Chondrocyte (in vitro differentiated cells): ENCODE measurements at regions not wholly inside any gene's neighbourhood (a gene's known extent, or its start where the extent isn't known, plus 50 kb on each side); places are given as distances from the start of the nearest gene placed in this dataset.

ENCODE experiments used
- DNase-seq: peaks from one replicate; pipeline ENCODE4 v3.0.0; 2021; ENCODE audit warnings: mixed read lengths, low spot score
- H3K27ac Mint-ChIP-seq: one replicate; pipeline ENCODE4 v1.8.0; 2021; ENCODE audit warnings: mild to moderate bottlenecking, moderate library complexity, mixed read lengths; ENCODE audit not compliant: unreplicated experiment
- H3K27me3 Mint-ChIP-seq: 2 replicates; pipeline ENCODE4 v1.8.0; 2021; ENCODE audit warnings: low read depth, mixed read lengths
- H3K36me3 Mint-ChIP-seq: 2 replicates; pipeline ENCODE4 v1.8.0; 2021; ENCODE audit warnings: low read depth, mixed read lengths
- H3K4me1 Mint-ChIP-seq: 2 replicates; pipeline ENCODE4 v1.8.0; 2021; ENCODE audit warnings: low read depth, mild to moderate bottlenecking, mixed read lengths
- H3K4me3 Mint-ChIP-seq: one replicate; pipeline ENCODE4 v1.8.0; 2021; ENCODE audit warnings: mild to moderate bottlenecking, moderate library complexity, mixed read lengths; ENCODE audit not compliant: unreplicated experiment
- H3K9me3 Mint-ChIP-seq: 2 replicates; pipeline ENCODE4 v1.8.0; 2021; ENCODE audit warnings: low read depth, mixed read lengths
- CTCF ChIP-seq: fragments of 200-600 bp; sonication (generic); IDR thresholded peaks from 2 replicates; pipeline ENCODE4 v1.5.0; 2021; ENCODE audit warnings: antibody characterized with exemption, mild to moderate bottlenecking, moderate library complexity

- Mint-ChIP-seq H3K9me3 (peaks cover 4% of the 10 kb centered on the region), H3K27ac (no peak overlapping the region), H3K36me3 (peaks cover 4% of the 10 kb centered on the region), H3K27me3 (no peaks in the 10 kb centered on the region), H3K4me1 (peaks cover 38% of the 10 kb centered on the region), H3K4me3 (no peak overlapping the region)
- no peak for DNase-seq
- no peak for TF ChIP-seq CTCF
These were observed 82.7 kb upstream of the PFKP start for GRCh38 chr10:2984682-2985081.

GRCh38 chr10:2982146-2982545 lies 85.2 kb upstream of the PFKP start:
- no peaks in the 10 kb centered on the region for H3K36me3 Mint-ChIP-seq
- no peak for TF ChIP-seq CTCF
- H3K4me1 Mint-ChIP-seq: peaks cover 52% of the 10 kb centered on the region
- no peak overlapping the region for H3K4me3 Mint-ChIP-seq
- DNase-seq: no peak
- H3K27ac Mint-ChIP-seq: no peak overlapping the region
- H3K27me3 Mint-ChIP-seq: no peaks in the 10 kb centered on the region
- no peaks in the 10 kb centered on the region for H3K9me3 Mint-ChIP-seq

GRCh38 chr10:2981361-2981801 lies 86.0 kb upstream of the PFKP start:
- no peak for DNase-seq
- no peak for TF ChIP-seq CTCF
- Mint-ChIP-seq H3K4me1 (peaks cover 52% of the 10 kb centered on the region), H3K9me3 (no peaks in the 10 kb centered on the region), H3K27me3 (no peaks in the 10 kb centered on the region), H3K36me3 (no peaks in the 10 kb centered on the region), H3K4me3 (peak overlapping the region; percentile 60), H3K27ac (peak overlapping the region; percentile 88)

GRCh38 chr10:2980791-2981360 lies 86.5 kb upstream of the PFKP start:
- Mint-ChIP-seq H3K27me3 (no peaks in the 10 kb centered on the region), H3K27ac (peak overlapping the region; percentile 88), H3K4me3 (peak overlapping the region; percentile 60), H3K4me1 (peaks cover 48% of the 10 kb centered on the region), H3K36me3 (no peaks in the 10 kb centered on the region), H3K9me3 (no peaks in the 10 kb centered on the region)
- no peak for DNase-seq
- TF ChIP-seq CTCF: no peak

GRCh38 chr10:2980116-2980515 lies 87.2 kb upstream of the PFKP start:
- Mint-ChIP-seq H3K27ac (peak overlapping the region; percentile 88), H3K4me3 (no peak overlapping the region), H3K27me3 (no peaks in the 10 kb centered on the region), H3K9me3 (no peaks in the 10 kb centered on the region), H3K4me1 (peaks cover 43% of the 10 kb centered on the region), H3K36me3 (no peaks in the 10 kb centered on the region)
- no peak for DNase-seq
- no peak for TF ChIP-seq CTCF
